ENCODE measurements at regions not wholly inside any gene's neighbourhood (a gene's known extent, or its start where the extent isn't known, plus 50 kb on each side); places are given as distances from the start of the nearest gene placed in this dataset.

- H3K9me3 ChIP-seq (ENCODE audit: low read depth, low read length) = no peaks in the 10 kb centered on the region
- no peak overlapping the region for H3K4me2 ChIP-seq (ENCODE audit: insufficient read depth, low read length)
- no peak overlapping the region for H3K27ac ChIP-seq (ENCODE audit: low read depth, low read length)
- DNase-seq (ENCODE audit: insufficient read length, low spot score, missing footprints) = peak; percentile 42
- no peaks in the 10 kb centered on the region for H4K20me1 ChIP-seq (ENCODE audit: insufficient read depth, low read length)
- peaks cover 10% of the 10 kb centered on the region for H3K4me1 ChIP-seq (ENCODE audit: insufficient read depth, low read length)
- no peak overlapping the region for H2AFZ ChIP-seq (ENCODE audit: low read length)
- no peaks in the 10 kb centered on the region for H3K27me3 ChIP-seq (ENCODE audit: insufficient read depth, low read length)
- no peaks in the 10 kb centered on the region for H3K79me2 ChIP-seq (ENCODE audit: insufficient read depth, low read length)
- no peak overlapping the region for H3K4me3 ChIP-seq (ENCODE audit: insufficient read depth, low read length)
- no peaks in the 10 kb centered on the region for H3K36me3 ChIP-seq (ENCODE audit: insufficient read depth, low read length)
- no peak for TF ChIP-seq CTCF (IDR thresholded peaks at IDR 0.05; ENCODE audit: extremely low read depth, low read depth, low read length)
Observed at GRCh38 chr18:73684647-73685046, 463.0 kb downstream of the FBXO15 start.

DNA sequence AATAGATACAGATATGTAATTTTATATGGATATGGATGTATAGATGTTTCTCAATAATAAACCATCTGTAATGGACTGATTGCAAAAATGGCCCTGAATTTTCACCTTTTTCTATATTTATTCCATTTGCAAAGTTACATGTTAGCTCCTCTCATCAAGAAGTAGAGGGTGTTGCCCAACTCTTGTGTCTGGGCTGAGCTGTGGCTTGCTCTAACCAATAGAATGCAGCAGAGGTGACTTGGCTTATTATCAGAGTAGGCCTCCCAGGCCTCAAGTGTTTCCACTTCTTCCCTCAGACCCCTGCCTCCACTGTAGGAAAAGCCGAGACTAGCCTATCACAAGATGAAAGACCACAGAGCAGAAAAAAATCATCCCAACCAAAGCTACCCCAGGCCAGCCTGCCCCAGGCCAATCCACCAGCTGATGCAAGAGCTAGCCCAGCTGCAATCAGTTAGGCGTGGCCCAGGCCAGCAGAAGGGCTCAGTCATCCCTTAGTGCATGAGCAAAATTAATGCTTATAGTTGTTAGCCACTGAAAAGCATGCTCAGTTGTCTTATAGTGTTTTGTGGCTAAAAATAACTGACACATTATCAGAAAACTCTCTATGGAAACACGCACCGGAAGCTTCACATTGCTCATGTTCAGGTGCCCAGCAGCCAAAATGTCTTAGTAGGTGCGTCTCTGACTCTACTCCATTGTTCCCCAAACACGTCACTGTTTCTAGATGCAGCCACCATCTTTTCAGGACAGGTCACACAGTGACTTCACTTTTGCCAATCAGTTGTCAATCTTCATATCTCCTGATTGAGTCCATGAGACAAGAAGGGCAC, 464.0 kb downstream of the FBXO15 start:
- Histone ChIP-seq H3K4me1 (ENCODE audit: insufficient read depth, low read length) (peaks cover 4% of the 10 kb centered on the region), H3K4me2 (ENCODE audit: insufficient read depth, low read length) (no peak overlapping the region), H3K27ac (ENCODE audit: low read depth, low read length) (no peak overlapping the region), H3K79me2 (ENCODE audit: insufficient read depth, low read length) (no peaks in the 10 kb centered on the region), H3K4me3 (ENCODE audit: insufficient read depth, low read length) (no peak overlapping the region), H2AFZ (ENCODE audit: low read length) (no peak overlapping the region), H3K36me3 (ENCODE audit: insufficient read depth, low read length) (no peaks in the 10 kb centered on the region), H3K9me3 (ENCODE audit: low read depth, low read length) (no peaks in the 10 kb centered on the region), H3K27me3 (ENCODE audit: insufficient read depth, low read length) (no peaks in the 10 kb centered on the region), H4K20me1 (ENCODE audit: insufficient read depth, low read length) (no peaks in the 10 kb centered on the region)
- TF ChIP-seq CTCF (IDR thresholded peaks at IDR 0.05; ENCODE audit: extremely low read depth, low read depth, low read length) = no peak
- DNase-seq (ENCODE audit: insufficient read length, low spot score, missing footprints) = peak; percentile 51

DNA sequence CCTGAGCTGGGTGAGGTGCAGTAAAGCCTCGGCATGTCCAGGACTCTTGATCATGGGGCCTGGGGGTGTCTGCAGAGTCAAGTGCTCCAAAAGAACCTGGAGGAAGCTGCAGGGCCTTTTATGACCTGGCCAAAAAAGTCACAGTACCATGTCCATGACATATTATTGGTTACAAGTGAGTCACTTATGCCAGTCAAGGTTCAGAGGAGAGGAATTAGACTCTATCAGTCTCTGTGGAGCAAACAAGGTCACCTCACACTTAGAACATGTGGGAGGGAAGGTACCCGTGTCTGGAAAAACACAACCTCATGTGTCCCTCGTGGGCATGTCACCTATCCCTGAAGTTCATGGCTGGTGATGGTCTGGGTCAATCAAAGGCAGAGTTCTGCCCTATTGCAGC, 465.7 kb downstream of the FBXO15 start:
- TF ChIP-seq CTCF (IDR thresholded peaks at IDR 0.05; ENCODE audit: extremely low read depth, low read depth, low read length) = no peak
- Histone ChIP-seq H3K9me3 (ENCODE audit: low read depth, low read length) (no peaks in the 10 kb centered on the region), H4K20me1 (ENCODE audit: insufficient read depth, low read length) (no peaks in the 10 kb centered on the region), H3K4me3 (ENCODE audit: insufficient read depth, low read length) (no peak overlapping the region), H2AFZ (ENCODE audit: low read length) (no peak overlapping the region), H3K4me1 (ENCODE audit: insufficient read depth, low read length) (no peaks in the 10 kb centered on the region), H3K27ac (ENCODE audit: low read depth, low read length) (no peak overlapping the region), H3K4me2 (ENCODE audit: insufficient read depth, low read length) (no peak overlapping the region), H3K79me2 (ENCODE audit: insufficient read depth, low read length) (no peaks in the 10 kb centered on the region), H3K36me3 (ENCODE audit: insufficient read depth, low read length) (no peaks in the 10 kb centered on the region), H3K27me3 (ENCODE audit: insufficient read depth, low read length) (no peaks in the 10 kb centered on the region)
- no peak for DNase-seq (ENCODE audit: insufficient read length, low spot score, missing footprints)

DNA sequence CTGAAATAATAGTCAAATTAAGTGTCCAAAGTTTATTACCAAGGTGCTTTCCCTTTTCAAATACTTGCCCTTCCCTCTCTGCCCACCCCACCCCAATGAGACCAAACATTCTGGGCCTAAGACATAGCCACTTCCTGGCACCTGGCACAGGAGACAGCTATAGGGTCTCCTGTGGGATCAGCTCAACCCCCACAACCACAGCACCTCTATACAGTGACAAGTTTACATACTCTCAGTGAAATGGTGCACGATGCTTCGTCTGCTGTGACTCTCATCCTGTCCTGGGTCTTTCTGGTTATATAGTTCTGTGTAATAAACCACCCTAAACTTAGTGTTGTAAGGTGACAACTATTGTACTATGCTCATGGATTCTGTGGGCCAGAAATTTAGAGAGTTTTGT, 466.2 kb downstream of the FBXO15 start:
- Histone ChIP-seq H3K9me3 (ENCODE audit: low read depth, low read length) (no peaks in the 10 kb centered on the region), H3K4me1 (ENCODE audit: insufficient read depth, low read length) (no peaks in the 10 kb centered on the region), H3K4me3 (ENCODE audit: insufficient read depth, low read length) (no peak overlapping the region), H3K79me2 (ENCODE audit: insufficient read depth, low read length) (no peaks in the 10 kb centered on the region), H3K4me2 (ENCODE audit: insufficient read depth, low read length) (no peak overlapping the region), H3K36me3 (ENCODE audit: insufficient read depth, low read length) (no peaks in the 10 kb centered on the region), H4K20me1 (ENCODE audit: insufficient read depth, low read length) (no peaks in the 10 kb centered on the region), H3K27ac (ENCODE audit: low read depth, low read length) (no peak overlapping the region), H3K27me3 (ENCODE audit: insufficient read depth, low read length) (no peaks in the 10 kb centered on the region), H2AFZ (ENCODE audit: low read length) (no peak overlapping the region)
- TF ChIP-seq CTCF (IDR thresholded peaks at IDR 0.05; ENCODE audit: extremely low read depth, low read depth, low read length) = no peak
- no peak for DNase-seq (ENCODE audit: insufficient read length, low spot score, missing footprints)

Measured in osteoblast (primary cell).